Loucy (cell line): ENCODE measurements at regions not wholly inside any gene's neighbourhood (a gene's known extent, or its start where the extent isn't known, plus 50 kb on each side); places are given as distances from the start of the nearest gene placed in this dataset.

Source experiments
- H2AFZ ChIP-seq: fragments of 200-600 bp; sonication (generic); 2 replicates; pipeline ENCODE4 v1.6.0; 2016; ENCODE audit warnings: antibody characterized with exemption, mild to moderate bottlenecking, low read length, moderate library complexity
- H3F3A ChIP-seq: fragments of 200-600 bp; 2 replicates; pipeline ENCODE4 v1.6.0; 2016; ENCODE audit warnings: antibody characterized with exemption, low read depth, mild to moderate bottlenecking
- H3K27me3 ChIP-seq: fragments of 200-600 bp; sonication (generic); 2 replicates; pipeline ENCODE4 v1.6.1; 2014; ENCODE audit warnings: low read length, mild to moderate bottlenecking; ENCODE audit not compliant: insufficient read depth, poor library complexity, severe bottlenecking
- H3K36me3 ChIP-seq: fragments of 200-600 bp; sonication (generic); 2 replicates; pipeline ENCODE4 v1.6.1; 2016; ENCODE audit warnings: low read length; ENCODE audit not compliant: insufficient read depth
- H3K4me1 ChIP-seq: fragments of 200-600 bp; sonication (generic); 2 replicates; pipeline ENCODE4 v1.5.1; 2014; ENCODE audit warnings: low read length, mild to moderate bottlenecking; ENCODE audit not compliant: insufficient read depth, poor library complexity, severe bottlenecking
- H3K4me2 ChIP-seq: fragments of 200-600 bp; sonication (generic); 2 replicates; pipeline ENCODE4 v1.6.0; 2014; ENCODE audit warnings: antibody characterized with exemption, low read length, low read depth, mild to moderate bottlenecking; ENCODE audit not compliant: poor library complexity, severe bottlenecking
- H3K4me3 ChIP-seq: fragments of 200-600 bp; sonication (generic); 2 replicates; pipeline ENCODE4 v1.5.1; 2014; ENCODE audit warnings: low read length, mild to moderate bottlenecking, mixed read lengths; ENCODE audit not compliant: poor library complexity, severe bottlenecking
- H3K79me2 ChIP-seq: fragments of 200-600 bp; sonication (generic); 2 replicates; pipeline ENCODE4 v1.6.1; 2014; ENCODE audit warnings: low read length; ENCODE audit not compliant: insufficient read depth
- H3K9ac ChIP-seq: fragments of 200-600 bp; sonication (generic); 2 replicates; pipeline ENCODE4 v1.6.0; 2014; ENCODE audit warnings: mild to moderate bottlenecking, low read depth, low read length, moderate library complexity; ENCODE audit not compliant: poor library complexity, severe bottlenecking
- H3K9me2 ChIP-seq: fragments of 200-600 bp; sonication (generic); replicated peaks from 2 replicates; pipeline ENCODE4 v1.6.1; 2016; ENCODE audit warnings: low read depth, low read length, mixed read lengths
- H3K9me3 ChIP-seq: fragments of 200-600 bp; sonication (generic); 2 replicates; pipeline ENCODE4 v1.6.1; 2014; ENCODE audit warnings: mild to moderate bottlenecking, antibody characterized with exemption, low read length, low read depth; ENCODE audit not compliant: insufficient read depth
- H4K20me1 ChIP-seq: fragments of 200-600 bp; sonication (generic); 2 replicates; pipeline ENCODE4 v1.6.0; 2014; ENCODE audit warnings: antibody characterized with exemption, low read length, mild to moderate bottlenecking; ENCODE audit not compliant: insufficient read depth, poor library complexity, severe bottlenecking
- CTCF ChIP-seq: fragments of 200-600 bp; sonication (generic); conservative IDR thresholded peaks from 2 replicates; pipeline ENCODE4 v1.5.1; 2014; ENCODE audit warnings: mild to moderate bottlenecking, antibody characterized with exemption, low read length
- EZH2phosphoT487 ChIP-seq: fragments of 200-600 bp; IDR thresholded peaks from 2 replicates; pipeline ENCODE4 v1.6.1; 2018; ENCODE audit warnings: antibody characterized with exemption, mild to moderate bottlenecking, moderate library complexity, borderline replicate concordance

DNA sequence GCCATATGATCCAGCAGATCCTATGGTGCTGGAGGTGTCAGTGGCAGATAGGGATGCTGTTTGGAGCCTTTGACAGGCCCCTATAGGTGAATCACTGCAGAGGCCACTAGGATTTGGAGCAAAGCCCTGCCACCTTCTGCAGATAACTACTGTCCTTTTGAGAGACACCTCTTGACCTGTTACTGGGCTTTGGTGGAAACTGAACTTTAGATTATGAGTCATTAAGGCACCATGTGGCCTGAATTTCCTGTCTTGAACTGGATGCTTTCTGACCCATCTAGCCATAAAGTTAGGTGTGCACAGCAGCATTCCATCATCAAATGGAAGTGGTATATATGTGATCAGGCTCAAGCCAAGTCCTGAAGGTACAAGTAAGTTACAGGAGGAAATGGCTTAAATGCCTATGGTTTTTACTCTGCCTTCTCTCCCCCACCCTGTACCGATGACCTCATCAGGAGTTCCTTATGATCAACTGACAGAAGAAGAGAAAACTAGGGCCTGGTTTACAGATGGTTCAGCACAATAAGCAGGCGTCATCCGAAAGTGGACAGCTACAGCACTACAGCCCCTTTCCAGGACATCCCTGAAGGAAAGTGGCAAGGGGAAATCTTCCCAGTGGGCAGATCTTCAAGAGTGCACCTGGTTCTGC is 565.6 kb upstream of the AGTR1 start:
- peaks cover 4% of the 10 kb centered on the region for H3K27me3 ChIP-seq

GRCh38 chr3:148136816-148137215 is 560.9 kb upstream of the AGTR1 start:
- Histone ChIP-seq H3F3A (no peaks in the 10 kb centered on the region), H3K9ac (no peak overlapping the region), H3K27me3 (peaks cover 4% of the 10 kb centered on the region), H3K9me3 (no peaks in the 10 kb centered on the region), H4K20me1 (no peaks in the 10 kb centered on the region), H3K36me3 (no peaks in the 10 kb centered on the region), H3K4me1 (no peaks in the 10 kb centered on the region), H3K4me2 (no peak overlapping the region), H2AFZ (no peak overlapping the region), H3K9me2 (no peaks in the 10 kb centered on the region), H3K4me3 (no peak overlapping the region), H3K79me2 (no peaks in the 10 kb centered on the region)
- TF ChIP-seq EZH2phosphoT487 = no peak
- TF ChIP-seq CTCF = no peak

More for the DNA sequence above, 565.6 kb upstream of the AGTR1 start:
- Histone ChIP-seq H3K4me1 (no peaks in the 10 kb centered on the region), H2AFZ (no peak overlapping the region), H4K20me1 (no peaks in the 10 kb centered on the region), H3K36me3 (no peaks in the 10 kb centered on the region), H3K4me2 (no peak overlapping the region), H3K9ac (no peak overlapping the region), H3K79me2 (no peaks in the 10 kb centered on the region), H3K9me2 (no peaks in the 10 kb centered on the region), H3K4me3 (no peak overlapping the region), H3F3A (no peaks in the 10 kb centered on the region), H3K9me3 (no peaks in the 10 kb centered on the region)
- TF ChIP-seq CTCF (no peak), EZH2phosphoT487 (no peak)

DNA sequence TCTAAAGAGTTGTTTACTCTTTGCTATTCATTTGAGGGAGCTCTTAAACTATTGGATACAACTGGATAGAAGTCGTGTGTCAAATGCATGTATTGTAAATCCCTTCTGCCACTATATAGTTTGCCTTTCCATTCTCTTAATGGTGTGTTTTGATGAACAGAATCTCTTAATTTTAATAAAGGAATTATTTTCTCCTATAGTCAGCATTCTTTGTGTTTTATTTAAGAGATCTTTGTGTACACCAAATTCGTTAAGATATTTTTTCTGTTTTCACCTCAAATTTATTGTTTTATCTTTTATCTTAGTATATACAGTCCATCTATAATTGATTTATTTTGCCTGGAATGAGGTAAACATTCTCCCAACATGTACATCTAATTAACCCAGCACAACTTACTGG is 551.5 kb upstream of the AGTR1 start:
- Histone ChIP-seq H3K9me2 (no peaks in the 10 kb centered on the region), H4K20me1 (no peaks in the 10 kb centered on the region), H3K9me3 (no peaks in the 10 kb centered on the region), H2AFZ (no peak overlapping the region), H3K9ac (no peak overlapping the region), H3K4me1 (no peaks in the 10 kb centered on the region), H3F3A (no peaks in the 10 kb centered on the region), H3K27me3 (no peaks in the 10 kb centered on the region), H3K4me3 (no peak overlapping the region), H3K36me3 (no peaks in the 10 kb centered on the region), H3K4me2 (no peak overlapping the region), H3K79me2 (no peaks in the 10 kb centered on the region)
- no peak for TF ChIP-seq EZH2phosphoT487
- no peak for TF ChIP-seq CTCF
